Amygdala (tissue), 56 donors: ENCODE measurements at regions not wholly inside any gene's neighbourhood (a gene's known extent, or its start where the extent isn't known, plus 50 kb on each side); places are given as distances from the start of the nearest gene placed in this dataset.

ENCODE experiments used
- DNase-seq, 56 donors: peaks; one replicate each; lab custom pipeline; 2025; lab: John Stamatoyannopoulos, UW

GRCh38 chr4:181671672-181672071 lies 571.5 kb upstream of the TENM3 start:
- DNase-seq = no peak

- DNase-seq = no peak
These were observed 570.5 kb upstream of the TENM3 start for GRCh38 chr4:181672751-181673150.

- DNase-seq = no peak
These were observed 568.8 kb upstream of the TENM3 start for GRCh38 chr4:181674315-181674875.

- no peak for DNase-seq
These were observed 566.7 kb upstream of the TENM3 start for GRCh38 chr4:181676546-181676945.

GRCh38 chr4:181677201-181677600 lies 566.0 kb upstream of the TENM3 start:
- no peak for DNase-seq

- DNase-seq = peak in 3 of 56 donors; percentile 2 to 37 (median 5)
These were observed 565.6 kb upstream of the TENM3 start for GRCh38 chr4:181677621-181678020.

- DNase-seq = no peak
These were observed 563.4 kb upstream of the TENM3 start for GRCh38 chr4:181679754-181680153.

GRCh38 chr4:181682367-181683047 lies 560.7 kb upstream of the TENM3 start:
- no peak for DNase-seq

GRCh38 chr4:181684310-181684709 lies 558.9 kb upstream of the TENM3 start:
- no peak for DNase-seq

- DNase-seq = no peak
These were observed 557.7 kb upstream of the TENM3 start for GRCh38 chr4:181685461-181685860.

GRCh38 chr4:181685911-181686310 lies 557.3 kb upstream of the TENM3 start:
- peak in 2 of 56 donors; percentile 6 to 25 for DNase-seq

- no peak for DNase-seq
These were observed 556.1 kb upstream of the TENM3 start for GRCh38 chr4:181687116-181687515.

- DNase-seq = no peak
These were observed 554.8 kb upstream of the TENM3 start for GRCh38 chr4:181688432-181688831.

- DNase-seq = no peak
These were observed 554.3 kb upstream of the TENM3 start for GRCh38 chr4:181688872-181689271.

GRCh38 chr4:181690498-181690897 lies 552.7 kb upstream of the TENM3 start:
- DNase-seq = no peak

- DNase-seq = no peak
These were observed 550.2 kb upstream of the TENM3 start for GRCh38 chr4:181692965-181693364.

GRCh38 chr4:181693517-181693916 lies 549.7 kb upstream of the TENM3 start:
- no peak for DNase-seq

- no peak for DNase-seq
These were observed 545.0 kb upstream of the TENM3 start for GRCh38 chr4:181698221-181698620.

GRCh38 chr4:181701214-181701613 lies 542.0 kb upstream of the TENM3 start:
- DNase-seq = no peak

GRCh38 chr4:181701894-181702293 lies 541.3 kb upstream of the TENM3 start:
- peak in 1 of 56 donors; percentile 0 for DNase-seq

GRCh38 chr4:181702864-181703495 lies 540.2 kb upstream of the TENM3 start:
- DNase-seq = no peak

- DNase-seq = no peak
These were observed 533.1 kb upstream of the TENM3 start for GRCh38 chr4:181710143-181710542.
